ENCODE measurements at regions not wholly inside any gene's neighbourhood (a gene's known extent, or its start where the extent isn't known, plus 50 kb on each side); places are given as distances from the start of the nearest gene placed in this dataset.

- TF ChIP-seq CTCF (IDR thresholded peaks at IDR 0.05) (no peak), EZH2 (IDR thresholded peaks at IDR 0.05; ENCODE audit: borderline replicate concordance, insufficient read depth, low read depth, low read length, poor library complexity, severe bottlenecking) (no peak)
These were observed 1253.8 kb downstream of the MRPL39 start for GRCh38 chr21:24353492-24353891.

Measured in B cell (primary cell).